ENCODE measurements at regions not wholly inside any gene's neighbourhood (a gene's known extent, or its start where the extent isn't known, plus 50 kb on each side); places are given as distances from the start of the nearest gene placed in this dataset.
"Not testable (repeated sequence)": the region's sequence is repeated elsewhere in the genome, so short reads cannot be mapped to it uniquely, and the experiment has no call there.

DNA sequence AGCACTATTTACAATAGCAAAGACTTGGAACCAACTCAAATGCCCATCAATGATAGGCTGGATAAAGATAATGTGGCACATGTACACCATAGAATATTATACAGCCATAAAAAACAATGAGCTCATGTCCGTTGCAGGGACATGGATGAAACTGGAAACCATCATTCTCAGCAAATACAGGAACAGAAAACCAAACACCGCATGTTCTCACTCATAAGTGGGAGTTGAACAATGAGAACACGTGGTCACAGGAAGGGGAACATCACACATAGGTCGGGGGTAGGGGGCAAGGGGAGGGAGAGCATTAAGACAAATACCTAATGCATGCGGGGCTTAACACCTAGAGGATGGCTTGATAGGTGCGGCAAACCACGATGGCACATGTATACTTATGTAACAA is 56.0 kb upstream of the XPO1 start:
- TF ChIP-seq POLR2A (IDR thresholded peaks at IDR 0.05; ENCODE audit: low read length); GATA1 (IDR thresholded peaks at IDR 0.05; ENCODE audit: low read depth, low read length): not testable (repeated sequence)
